NCI-H82 treated with DMSO at 0.1 percent for 48 hours (cell line): ENCODE measurements at regions not wholly inside any gene's neighbourhood (a gene's known extent, or its start where the extent isn't known, plus 50 kb on each side); places are given as distances from the start of the nearest gene placed in this dataset.

Source experiments
- DNase-seq: peaks from one replicate; lab custom pipeline; 2025; ENCODE audit not compliant: unreplicated experiment; lab: John Stamatoyannopoulos, UW

GRCh38 chr2:20523073-20523798 lies 76.4 kb downstream of the RHOB start:
- no peak for DNase-seq

- DNase-seq = no peak
Measured at GRCh38 chr2:20523799-20524187, 76.9 kb downstream of the RHOB start.

GRCh38 chr2:20524412-20525040 lies 77.7 kb downstream of the RHOB start:
- no peak for DNase-seq

- DNase-seq = no peak
Measured at GRCh38 chr2:20525041-20526035, 78.5 kb downstream of the RHOB start.

- DNase-seq = no peak
Measured at GRCh38 chr2:20526160-20526559, 79.3 kb downstream of the RHOB start.

- DNase-seq = no peak
Measured at GRCh38 chr2:20526708-20527107, 79.8 kb downstream of the RHOB start.

GRCh38 chr2:20528713-20529112 lies 81.8 kb downstream of the RHOB start:
- DNase-seq = no peak

- DNase-seq = no peak
Measured at GRCh38 chr2:20530520-20530919, 83.6 kb downstream of the RHOB start.

GRCh38 chr2:20531633-20532262 lies 84.9 kb downstream of the RHOB start:
- DNase-seq = no peak

- no peak for DNase-seq
Measured at GRCh38 chr2:20532634-20533437, 86.0 kb downstream of the RHOB start.

- no peak for DNase-seq
Measured at GRCh38 chr2:20533993-20534622, 87.2 kb downstream of the RHOB start.

GRCh38 chr2:20534913-20535801 lies 88.3 kb downstream of the RHOB start:
- no peak for DNase-seq

GRCh38 chr2:20536619-20537422 lies 89.9 kb downstream of the RHOB start:
- DNase-seq = no peak

- no peak for DNase-seq
Measured at GRCh38 chr2:20537423-20538307, 90.8 kb downstream of the RHOB start.

- DNase-seq = no peak
Measured at GRCh38 chr2:20538308-20539132, 91.6 kb downstream of the RHOB start.

GRCh38 chr2:20539133-20539719 lies 92.4 kb downstream of the RHOB start:
- no peak for DNase-seq
